Vagina (tissue), 2 donors: ENCODE measurements at regions not wholly inside any gene's neighbourhood (a gene's known extent, or its start where the extent isn't known, plus 50 kb on each side); places are given as distances from the start of the nearest gene placed in this dataset.

ENCODE experiments used
- CTCF ChIP-seq, 3 experiments: fragments of 450-650 bp in 2 of 3; fragments of 200-600 bp in 1 of 3; sonication (generic) in 1 of 3; IDR thresholded peaks; one replicate each; pipeline ENCODE4 v1.5.1; 2017 to 2019; ENCODE audit warnings: antibody characterized with exemption in 3 of 3, mild to moderate bottlenecking in 2 of 3, moderate library complexity in 2 of 3
- POLR2A ChIP-seq, 2 donors: fragments of 450-650 bp; IDR thresholded peaks; one replicate each; pipeline ENCODE4 v1.6.1; 2017; ENCODE audit warnings: antibody characterized with exemption in 2 of 2, mild to moderate bottlenecking in 2 of 2, moderate library complexity in 2 of 2

- TF ChIP-seq CTCF (IDR thresholded peaks at IDR 0.05) (no peak), POLR2A (IDR thresholded peaks at IDR 0.05) (no peak)
Measured at GRCh38 chr5:93048858-93049257, 532.2 kb downstream of the NR2F1-AS1 start.
